Upper lobe of left lung (tissue), 6 donors: ENCODE measurements at regions not wholly inside any gene's neighbourhood (a gene's known extent, or its start where the extent isn't known, plus 50 kb on each side); places are given as distances from the start of the nearest gene placed in this dataset.

Source experiments
- ATAC-seq, 2 donors: fragments of 200-7000 bp; cut with Tn5 transposase; one replicate each; pipeline ENCODE4 v1.9.1; 2022; ENCODE audit warnings: mild to moderate bottlenecking in 2 of 2, moderate library complexity in 2 of 2; ENCODE audit not compliant: low FRiP score in 2 of 2
- DNase-seq, 2 donors: peaks; one replicate each; pipeline ENCODE4 v3.0.0-alpha.2; 2019 to 2020
- H3K27ac ChIP-seq, 4 donors: fragments of 200-600 bp; sonication (generic); one replicate each; pipeline ENCODE4 v1.5.1; 2016 to 2019
- H3K27me3 ChIP-seq, 4 donors: fragments of 200-600 bp; sonication (generic); one replicate each; pipeline ENCODE4 v1.5.1; 2017 to 2019
- H3K36me3 ChIP-seq, 4 donors: fragments of 200-600 bp; sonication (generic); one replicate each; pipeline ENCODE4 v1.5.1; 2016 to 2019
- H3K4me1 ChIP-seq, 4 donors: fragments of 200-600 bp; sonication (generic); one replicate each; pipeline ENCODE4 v1.5.1; 2018 to 2019
- H3K4me3 ChIP-seq, 4 donors: fragments of 200-600 bp; sonication (generic); one replicate each; pipeline ENCODE4 v1.5.1; 2017 to 2019; ENCODE audit warnings: mild to moderate bottlenecking in 2 of 4, moderate library complexity in 1 of 4
- H3K9me3 ChIP-seq, 4 donors: fragments of 200-600 bp; sonication (generic); one replicate each; pipeline ENCODE4 v1.5.1; 2018 to 2019
- EP300 ChIP-seq, 4 donors: sonication (generic); formaldehyde crosslinking; IDR thresholded peaks; one replicate each; pipeline ENCODE4 v1.5.1; 2017; ENCODE audit warnings: antibody characterized with exemption in 4 of 4, control low read depth in 2 of 4
- POLR2A ChIP-seq, 4 donors: fragments of 450-650 bp; IDR thresholded peaks; one replicate each; pipeline ENCODE4 v1.5.1; 2016 to 2017; ENCODE audit warnings: antibody characterized with exemption in 4 of 4, mild to moderate bottlenecking in 2 of 4
- POLR2AphosphoS5 ChIP-seq, 2 donors: sonication (generic); formaldehyde crosslinking; IDR thresholded peaks; one replicate each; pipeline ENCODE4 v1.5.1; 2017; ENCODE audit warnings: antibody characterized with exemption in 2 of 2
- WGBS, 2 donors: methylation state at CpG; one replicate each; pipeline ENCODE4 v1.1.5; 2017 to 2018; 5-methylcytosine and 5-hydroxymethylcytosine counted together
- TF ChIP-seq, protein P1 (sequence below), 6 experiments: fragments of 450-650 bp in 4 of 6; fragments of 200-600 bp in 2 of 6; sonication (generic) in 2 of 6; IDR thresholded peaks; one replicate each; pipeline ENCODE4 v1.5.1; 2016 to 2019; ENCODE audit warnings: antibody characterized with exemption in 6 of 6
- donor health status: DM: no; HTN: no; CAD: no; lungs with moderate emphysema.
- donor health status: DM: no; HTN: yes; CAD: no; lungs with severe emphysema.

DNA sequence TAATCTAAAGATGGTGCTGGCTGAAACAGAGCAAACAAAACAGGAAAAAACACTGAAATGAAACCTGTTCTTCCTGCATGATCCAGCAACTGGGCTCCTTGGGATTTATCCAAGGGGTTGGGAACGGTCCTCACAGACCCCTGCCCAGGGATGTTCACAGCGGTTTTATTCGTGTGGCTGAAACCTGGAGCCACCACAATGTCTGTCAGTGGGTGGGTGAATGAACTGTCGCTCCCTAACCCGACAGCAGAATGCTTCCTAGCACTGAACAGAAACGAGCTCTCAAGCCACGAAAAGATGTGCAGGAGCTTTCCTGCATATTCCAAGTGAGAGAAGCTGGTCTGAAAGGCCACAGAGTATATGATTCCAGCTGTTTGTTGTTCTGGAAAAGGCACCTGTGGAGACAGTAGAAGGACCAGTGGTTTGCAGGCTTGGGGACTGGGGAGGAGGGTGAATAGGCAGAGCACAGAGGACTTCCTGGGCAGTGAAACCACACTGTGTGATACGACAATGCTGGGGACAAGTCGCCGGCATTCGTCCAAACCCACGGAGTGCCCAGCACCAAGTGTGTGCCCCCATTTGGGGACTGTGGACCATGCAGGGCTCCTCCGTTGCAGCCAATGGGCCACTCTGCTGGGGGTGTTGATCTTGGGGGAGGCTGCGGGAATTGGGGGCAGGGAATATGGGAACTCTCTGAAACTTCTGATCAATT, 73.9 kb downstream of the TEX29 start:
- H3K9me3 ChIP-seq: no peaks in the 10 kb centered on the region
- H3K36me3 ChIP-seq: no peaks in the 10 kb centered on the region
- no peak overlapping the region for H3K4me3 ChIP-seq
- no peaks in the 10 kb centered on the region for H3K4me1 ChIP-seq
- peak in 1 of 2 donors; percentile 14 for DNase-seq
- WGBS, 2 donors: 87 to 91% methylated on average over 14 of the region's 14 CpGs
- no peaks in the 10 kb centered on the region for H3K27me3 ChIP-seq
- no peak for TF ChIP-seq POLR2AphosphoS5 (IDR thresholded peaks at IDR 0.05)
- no peak overlapping the region for H3K27ac ChIP-seq
- ATAC-seq: no peak

DNA sequence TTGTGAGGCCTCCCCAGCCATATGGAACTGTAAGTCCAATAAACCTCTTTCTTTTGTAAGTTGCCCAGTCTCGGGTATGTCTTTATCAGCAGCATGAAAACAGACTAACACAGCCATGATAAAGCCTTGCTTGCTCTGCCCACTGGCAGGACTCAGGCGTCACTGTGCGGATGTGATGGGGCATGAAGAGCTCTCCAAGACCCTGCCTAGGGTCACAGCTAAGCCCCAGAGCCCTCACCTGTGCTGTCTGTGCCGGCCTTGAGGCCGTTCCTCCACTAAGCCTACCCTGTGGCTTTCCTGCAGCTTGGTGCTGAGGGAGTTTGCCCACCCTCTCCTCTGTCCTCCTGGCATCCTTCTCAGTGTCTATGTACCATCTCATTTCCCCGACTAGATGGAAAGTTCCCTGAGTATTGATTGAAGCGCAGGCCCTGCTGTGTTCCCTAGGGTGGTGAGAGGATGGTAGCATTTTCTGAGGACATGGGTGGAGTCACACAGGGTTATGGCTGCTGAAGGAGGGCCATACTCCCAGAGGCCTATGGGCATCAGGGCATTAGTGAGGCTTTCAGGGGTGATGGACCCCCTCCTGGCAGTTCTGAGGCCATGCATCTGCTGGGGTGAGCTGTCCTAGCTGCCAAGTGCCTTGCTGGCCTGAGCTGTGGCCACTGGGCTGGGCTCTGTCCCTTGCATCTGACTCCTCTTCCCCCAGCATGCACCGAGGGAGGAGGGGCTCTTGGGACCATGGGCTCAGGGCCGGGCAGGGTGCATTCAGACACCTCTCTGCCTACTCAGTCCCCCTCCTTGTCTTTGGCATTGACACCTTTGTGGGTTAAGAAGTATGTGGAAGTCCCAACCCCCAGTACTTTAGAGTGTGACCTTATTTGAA, 75.3 kb downstream of the TEX29 start:
- no peaks in the 10 kb centered on the region for H3K36me3 ChIP-seq
- DNase-seq: peak in 1 of 2 donors; percentile 14
- H3K4me3 ChIP-seq: no peak overlapping the region
- WGBS, 2 donors: 90 to 93% methylated on average over 7 to 9 of the region's 9 CpGs
- no peaks in the 10 kb centered on the region for H3K27me3 ChIP-seq
- TF ChIP-seq POLR2AphosphoS5 (IDR thresholded peaks at IDR 0.05): no peak
- TF ChIP-seq, protein P1, sequence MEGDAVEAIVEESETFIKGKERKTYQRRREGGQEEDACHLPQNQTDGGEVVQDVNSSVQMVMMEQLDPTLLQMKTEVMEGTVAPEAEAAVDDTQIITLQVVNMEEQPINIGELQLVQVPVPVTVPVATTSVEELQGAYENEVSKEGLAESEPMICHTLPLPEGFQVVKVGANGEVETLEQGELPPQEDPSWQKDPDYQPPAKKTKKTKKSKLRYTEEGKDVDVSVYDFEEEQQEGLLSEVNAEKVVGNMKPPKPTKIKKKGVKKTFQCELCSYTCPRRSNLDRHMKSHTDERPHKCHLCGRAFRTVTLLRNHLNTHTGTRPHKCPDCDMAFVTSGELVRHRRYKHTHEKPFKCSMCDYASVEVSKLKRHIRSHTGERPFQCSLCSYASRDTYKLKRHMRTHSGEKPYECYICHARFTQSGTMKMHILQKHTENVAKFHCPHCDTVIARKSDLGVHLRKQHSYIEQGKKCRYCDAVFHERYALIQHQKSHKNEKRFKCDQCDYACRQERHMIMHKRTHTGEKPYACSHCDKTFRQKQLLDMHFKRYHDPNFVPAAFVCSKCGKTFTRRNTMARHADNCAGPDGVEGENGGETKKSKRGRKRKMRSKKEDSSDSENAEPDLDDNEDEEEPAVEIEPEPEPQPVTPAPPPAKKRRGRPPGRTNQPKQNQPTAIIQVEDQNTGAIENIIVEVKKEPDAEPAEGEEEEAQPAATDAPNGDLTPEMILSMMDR (IDR thresholded peaks at IDR 0.05): no peak
- no peak for TF ChIP-seq POLR2A (IDR thresholded peaks at IDR 0.05)
- TF ChIP-seq EP300 (IDR thresholded peaks at IDR 0.05): no peak
- no peaks in the 10 kb centered on the region for H3K4me1 ChIP-seq
- H3K9me3 ChIP-seq: no peaks in the 10 kb centered on the region
- no peak overlapping the region for H3K27ac ChIP-seq
- peak in 1 of 2 donors; percentile 6 for ATAC-seq

DNA sequence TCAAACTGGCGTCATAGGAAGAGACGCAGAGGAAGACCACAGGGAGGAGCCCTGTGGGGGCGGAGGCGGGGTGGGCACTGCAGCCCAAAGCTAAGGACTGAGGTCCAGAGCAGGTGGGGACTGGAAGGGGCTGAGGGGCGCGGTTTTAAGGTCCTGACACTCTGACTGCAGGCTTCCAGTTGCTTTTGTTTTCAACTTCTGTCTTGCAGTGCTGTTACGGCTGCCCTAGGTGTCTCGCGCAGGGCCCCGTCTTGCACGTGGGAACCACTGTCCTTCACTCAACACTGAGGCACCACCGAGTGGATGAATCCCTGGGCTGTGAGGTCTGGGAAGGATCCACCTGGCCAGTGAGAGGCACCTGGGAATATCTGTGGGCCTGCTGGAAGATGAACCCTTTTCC, 76.0 kb downstream of the TEX29 start:
- no peaks in the 10 kb centered on the region for H3K4me1 ChIP-seq
- DNase-seq (peak in 1 of 2 donors; percentile 8), ATAC-seq (no peak)
- H3K27me3 ChIP-seq: no peaks in the 10 kb centered on the region
- H3K36me3 ChIP-seq: no peaks in the 10 kb centered on the region
- H3K27ac ChIP-seq: no peak overlapping the region
- TF ChIP-seq EP300 (IDR thresholded peaks at IDR 0.05): no peak
- TF ChIP-seq, protein P1 (IDR thresholded peaks at IDR 0.05): no peak
- no peak for TF ChIP-seq POLR2A (IDR thresholded peaks at IDR 0.05)
- TF ChIP-seq POLR2AphosphoS5 (IDR thresholded peaks at IDR 0.05): no peak
- 86 to 90% methylated on average over 11 to 12 of the region's 12 CpGs for WGBS, 2 donors
- H3K4me3 ChIP-seq: no peak overlapping the region
- no peaks in the 10 kb centered on the region for H3K9me3 ChIP-seq

DNA sequence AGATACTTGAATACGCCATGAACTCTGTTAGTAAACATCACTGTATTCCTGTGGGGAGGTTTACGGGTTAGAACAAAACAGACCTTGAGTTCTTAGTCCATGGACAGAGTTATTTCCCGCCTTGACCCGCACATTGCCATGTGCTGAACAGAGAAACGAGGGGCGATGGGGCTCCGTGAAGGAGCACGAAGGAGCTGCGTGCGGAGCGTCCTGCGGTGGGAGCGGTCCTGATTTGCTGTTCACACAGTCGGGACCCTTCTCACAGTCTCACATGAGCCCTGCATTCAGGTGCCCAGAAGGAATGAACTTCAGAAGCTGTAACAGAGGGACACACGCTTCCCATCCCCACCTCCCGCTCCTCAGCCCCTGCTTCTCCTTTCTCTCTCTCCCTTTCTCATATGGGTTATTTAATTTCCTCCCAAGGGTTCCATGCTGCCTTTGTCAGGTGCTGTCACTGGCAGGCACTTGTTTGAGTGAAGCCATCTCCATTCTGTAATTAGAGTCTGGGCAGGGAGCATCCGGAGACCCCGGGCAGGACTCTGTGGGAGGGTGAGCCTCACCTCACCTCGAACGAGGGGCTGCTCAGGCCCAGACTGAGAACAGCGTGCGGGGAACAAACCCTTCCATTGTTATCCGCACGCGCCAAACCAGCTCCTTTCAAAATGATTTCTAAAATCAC, 76.9 kb downstream of the TEX29 start:
- H3K36me3 ChIP-seq: no peaks in the 10 kb centered on the region
- no peaks in the 10 kb centered on the region for H3K9me3 ChIP-seq
- 90 to 93% methylated on average over 23 to 25 of the region's 25 CpGs for WGBS, 2 donors
- H3K4me3 ChIP-seq: no peak overlapping the region
- no peaks in the 10 kb centered on the region for H3K27me3 ChIP-seq
- no peaks in the 10 kb centered on the region for H3K4me1 ChIP-seq
- ATAC-seq (no peak), DNase-seq (peak in 1 of 2 donors; percentile 11)
- no peak overlapping the region for H3K27ac ChIP-seq
- TF ChIP-seq EP300 (IDR thresholded peaks at IDR 0.05): no peak
- TF ChIP-seq POLR2AphosphoS5 (IDR thresholded peaks at IDR 0.05): no peak
- TF ChIP-seq, protein P1 (IDR thresholded peaks at IDR 0.05): no peak
- no peak for TF ChIP-seq POLR2A (IDR thresholded peaks at IDR 0.05)

DNA sequence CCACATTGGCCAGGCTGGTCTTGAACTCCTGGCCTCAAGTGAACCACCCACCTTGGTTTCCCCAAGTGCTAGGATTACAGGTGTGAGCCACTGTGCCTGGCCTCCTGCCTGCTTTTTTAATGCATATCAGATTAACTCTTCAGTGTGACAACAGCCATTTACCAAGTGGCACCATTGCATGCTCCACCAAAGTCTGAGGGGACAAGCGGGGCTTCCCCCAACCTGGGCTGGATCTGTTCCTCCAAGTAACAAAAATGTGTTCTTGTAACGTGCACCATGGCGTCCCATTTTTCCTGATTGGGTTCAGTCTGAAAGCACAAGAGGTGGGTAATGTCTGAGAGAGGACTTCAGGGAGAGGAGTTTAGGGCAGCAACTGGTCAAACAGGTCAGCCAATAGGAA, 77.8 kb downstream of the TEX29 start:
- no peak for ATAC-seq
- 92 to 95% methylated on average over 3 of the region's 3 CpGs for WGBS, 2 donors
- H3K36me3 ChIP-seq: no peaks in the 10 kb centered on the region
- H3K27ac ChIP-seq: no peak overlapping the region
- no peak overlapping the region for H3K4me3 ChIP-seq
- TF ChIP-seq, protein P1 (IDR thresholded peaks at IDR 0.05): no peak
- TF ChIP-seq POLR2AphosphoS5 (IDR thresholded peaks at IDR 0.05) (no peak), EP300 (IDR thresholded peaks at IDR 0.05) (no peak), POLR2A (IDR thresholded peaks at IDR 0.05) (no peak)
- H3K27me3 ChIP-seq: no peaks in the 10 kb centered on the region
- no peaks in the 10 kb centered on the region for H3K4me1 ChIP-seq
- peak in 1 of 2 donors; percentile 4 for DNase-seq
- no peaks in the 10 kb centered on the region for H3K9me3 ChIP-seq
